SIG-M5 treated with dmso at 0.1 percent for 504 hours (cell line): ENCODE measurements at regions not wholly inside any gene's neighbourhood (a gene's known extent, or its start where the extent isn't known, plus 50 kb on each side); places are given as distances from the start of the nearest gene placed in this dataset.

ENCODE experiments used
- DNase-seq: peaks from one replicate; lab custom pipeline; 2025; ENCODE audit not compliant: unreplicated experiment; lab: John Stamatoyannopoulos, UW

GRCh38 chr16:54526087-54526486 is 239.5 kb upstream of the IRX3 start:
- no peak for DNase-seq

GRCh38 chr16:54525104-54525503 is 238.5 kb upstream of the IRX3 start:
- DNase-seq = no peak

- DNase-seq = no peak
Measured at GRCh38 chr16:54522584-54522983, 236.0 kb upstream of the IRX3 start.

- DNase-seq = no peak
Measured at GRCh38 chr16:54521327-54521726, 234.7 kb upstream of the IRX3 start.

DNA sequence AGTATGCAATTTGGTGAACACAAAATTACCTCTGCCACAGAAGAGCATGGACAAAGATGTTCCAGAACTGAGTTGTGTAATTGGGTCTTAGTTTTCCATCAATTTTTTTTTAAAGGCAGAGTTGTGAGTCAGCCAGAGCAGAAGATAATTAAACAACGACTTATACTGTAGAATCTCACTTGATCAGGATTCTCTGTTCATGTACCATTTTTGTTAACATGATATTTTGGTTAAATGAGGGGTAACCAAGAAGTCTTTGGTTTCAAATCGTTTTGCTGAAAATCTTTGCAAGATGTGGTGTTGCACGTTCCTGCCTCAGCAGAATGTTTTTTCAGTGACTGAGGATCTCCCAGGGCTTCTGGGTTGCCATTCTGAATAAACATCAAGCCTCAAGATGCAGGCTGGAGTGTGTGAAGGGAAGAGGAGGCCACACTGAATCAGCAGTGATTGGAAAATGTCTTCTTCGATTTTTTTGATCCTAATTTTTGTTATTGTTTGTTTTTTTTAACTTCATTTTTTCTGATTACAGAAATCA is 232.6 kb upstream of the IRX3 start:
- no peak for DNase-seq

GRCh38 chr16:54517181-54517580 is 230.6 kb upstream of the IRX3 start:
- DNase-seq = no peak

DNA sequence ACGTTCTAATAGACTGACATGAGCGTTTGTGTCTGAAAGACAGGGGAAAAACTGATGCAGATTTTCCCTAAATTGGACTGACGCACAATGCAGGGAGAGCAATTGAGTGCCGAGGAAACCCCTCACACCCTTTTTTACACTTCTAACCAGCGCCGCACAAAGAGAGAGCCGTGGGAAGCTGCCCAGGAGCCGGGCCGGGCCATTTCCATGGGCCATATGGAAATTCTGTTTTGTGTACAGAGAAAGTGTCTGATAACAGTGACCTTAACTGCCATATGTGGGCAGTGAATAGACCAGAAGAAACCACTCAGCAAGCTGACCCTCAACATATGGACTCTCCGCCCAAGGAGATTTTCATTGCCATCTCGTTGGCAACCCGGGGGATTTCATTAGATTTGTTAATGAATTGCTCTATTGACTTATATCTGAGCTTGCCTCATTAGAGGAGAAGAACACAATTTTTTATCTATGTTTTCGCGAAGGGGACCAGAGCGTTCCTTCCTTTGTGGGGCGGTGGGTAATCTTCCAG is 225.9 kb upstream of the IRX3 start:
- DNase-seq = no peak

DNA sequence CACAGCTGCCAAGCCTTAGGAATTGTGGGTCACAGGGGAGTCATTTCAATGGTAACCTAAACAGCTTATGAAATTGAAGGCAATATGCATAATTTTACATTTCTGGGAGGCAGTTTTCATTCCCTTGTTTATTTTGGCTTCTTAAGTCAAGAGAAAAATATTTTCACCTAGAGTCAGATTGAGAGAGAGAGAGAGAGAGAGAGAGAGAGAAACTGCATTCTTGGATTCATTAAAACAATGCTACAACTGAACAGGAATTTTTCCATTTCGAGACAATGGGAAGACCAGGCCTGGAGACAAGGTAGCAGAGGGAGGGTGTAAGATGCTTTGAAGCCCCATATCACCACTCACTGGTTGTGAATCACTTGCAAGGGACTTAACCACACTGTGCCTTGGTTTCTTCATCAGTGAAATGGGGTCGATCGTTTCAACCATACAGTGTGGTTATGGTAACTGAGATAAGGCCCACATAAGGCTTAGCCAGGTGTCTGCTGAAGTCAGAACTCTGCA is 224.7 kb upstream of the IRX3 start:
- no peak for DNase-seq

DNA sequence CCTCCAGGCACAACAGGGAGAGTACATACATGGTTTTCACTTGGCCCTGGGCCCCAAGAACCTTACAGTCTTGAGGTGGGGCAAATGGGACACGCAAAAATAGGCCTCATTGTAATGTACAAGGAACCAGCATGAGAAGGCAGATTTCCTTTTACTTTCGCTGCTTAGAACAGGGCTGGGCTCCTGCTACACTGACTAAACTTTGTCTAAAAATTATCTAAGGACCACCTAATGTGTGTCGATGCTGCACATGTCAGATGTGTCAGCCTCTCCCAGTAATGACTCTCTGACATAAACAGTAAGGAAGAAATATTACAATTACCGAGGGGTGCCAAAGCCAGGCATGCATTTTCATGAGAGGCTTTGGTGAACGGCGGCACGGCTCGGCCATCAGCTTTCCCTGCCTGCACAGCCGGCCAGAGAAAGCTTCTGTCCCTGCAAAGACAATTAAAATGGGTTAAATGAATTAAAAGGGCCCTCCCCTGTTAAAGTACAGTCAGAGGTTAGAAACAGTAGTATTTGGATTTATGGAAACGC is 224.2 kb upstream of the IRX3 start:
- DNase-seq = no peak

GRCh38 chr16:54509456-54509855 is 222.9 kb upstream of the IRX3 start:
- DNase-seq = no peak

GRCh38 chr16:54508351-54508750 is 221.8 kb upstream of the IRX3 start:
- DNase-seq = no peak

- DNase-seq = no peak
Measured at GRCh38 chr16:54506741-54507500, 220.3 kb upstream of the IRX3 start.

DNA sequence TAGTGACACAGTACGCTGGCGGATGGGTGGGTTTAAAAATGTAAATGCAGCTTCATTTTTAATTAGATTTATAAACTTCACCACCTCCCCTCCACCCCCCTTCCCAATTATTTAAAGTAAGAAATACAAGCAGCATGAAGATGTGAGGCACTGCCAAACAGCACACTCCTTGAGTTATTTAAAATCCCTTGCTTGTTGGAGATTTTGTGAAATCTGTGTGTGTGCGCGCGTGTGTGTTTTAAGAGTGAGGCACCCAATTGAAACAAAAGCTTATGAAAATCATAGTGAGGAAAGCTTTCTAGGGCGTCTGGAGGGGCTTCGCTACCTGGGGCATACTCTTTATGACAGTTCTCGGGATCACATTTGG is 219.6 kb upstream of the IRX3 start:
- no peak for DNase-seq

DNA sequence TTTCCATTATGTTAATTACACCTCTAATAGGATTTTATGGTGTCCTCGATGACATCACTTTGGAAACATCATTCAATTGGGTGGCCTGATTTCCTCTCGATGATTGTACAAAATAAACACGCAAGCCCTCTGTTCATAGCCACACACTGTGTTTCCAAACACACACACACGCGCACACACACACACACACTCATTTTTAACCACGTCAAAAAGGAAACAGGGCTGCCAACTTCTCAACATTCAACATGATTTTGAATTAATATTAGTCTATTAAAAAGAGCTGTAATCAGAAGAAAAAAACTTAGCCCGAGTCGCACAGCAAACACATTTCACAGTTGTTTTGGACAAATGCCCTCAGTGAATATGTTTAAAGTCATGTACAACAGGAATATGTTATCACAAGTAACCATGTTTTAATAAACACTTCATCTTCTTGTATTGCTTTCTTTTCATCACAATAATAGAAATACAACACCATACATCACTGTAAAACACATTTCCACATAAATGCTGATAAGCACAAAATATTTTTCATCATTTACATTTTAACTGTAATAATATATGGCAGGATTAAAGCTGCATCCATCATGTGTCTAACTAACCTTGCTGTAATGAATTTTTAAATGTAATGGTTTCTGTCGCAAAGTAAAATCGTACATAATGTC is 219.1 kb upstream of the IRX3 start:
- DNase-seq = no peak

- no peak for DNase-seq
Measured at GRCh38 chr16:54504372-54504771, 217.8 kb upstream of the IRX3 start.

DNA sequence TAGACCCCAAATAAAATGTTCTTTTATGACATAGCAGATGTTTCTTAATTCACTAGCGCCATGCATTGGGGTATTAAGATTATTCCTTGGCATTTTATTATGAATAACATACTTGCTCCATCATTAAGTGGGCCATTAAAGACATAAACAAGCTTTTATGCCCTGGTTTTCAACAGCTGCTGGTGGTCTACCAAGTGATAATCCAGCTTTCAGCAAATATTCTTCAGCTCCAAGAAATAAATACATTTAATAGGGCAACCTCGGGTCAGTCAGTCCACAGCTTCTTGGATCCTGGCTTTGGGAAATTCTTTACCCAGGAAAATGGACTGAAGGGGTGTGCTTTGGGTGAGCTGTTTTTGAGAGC is 217.3 kb upstream of the IRX3 start:
- no peak for DNase-seq

DNA sequence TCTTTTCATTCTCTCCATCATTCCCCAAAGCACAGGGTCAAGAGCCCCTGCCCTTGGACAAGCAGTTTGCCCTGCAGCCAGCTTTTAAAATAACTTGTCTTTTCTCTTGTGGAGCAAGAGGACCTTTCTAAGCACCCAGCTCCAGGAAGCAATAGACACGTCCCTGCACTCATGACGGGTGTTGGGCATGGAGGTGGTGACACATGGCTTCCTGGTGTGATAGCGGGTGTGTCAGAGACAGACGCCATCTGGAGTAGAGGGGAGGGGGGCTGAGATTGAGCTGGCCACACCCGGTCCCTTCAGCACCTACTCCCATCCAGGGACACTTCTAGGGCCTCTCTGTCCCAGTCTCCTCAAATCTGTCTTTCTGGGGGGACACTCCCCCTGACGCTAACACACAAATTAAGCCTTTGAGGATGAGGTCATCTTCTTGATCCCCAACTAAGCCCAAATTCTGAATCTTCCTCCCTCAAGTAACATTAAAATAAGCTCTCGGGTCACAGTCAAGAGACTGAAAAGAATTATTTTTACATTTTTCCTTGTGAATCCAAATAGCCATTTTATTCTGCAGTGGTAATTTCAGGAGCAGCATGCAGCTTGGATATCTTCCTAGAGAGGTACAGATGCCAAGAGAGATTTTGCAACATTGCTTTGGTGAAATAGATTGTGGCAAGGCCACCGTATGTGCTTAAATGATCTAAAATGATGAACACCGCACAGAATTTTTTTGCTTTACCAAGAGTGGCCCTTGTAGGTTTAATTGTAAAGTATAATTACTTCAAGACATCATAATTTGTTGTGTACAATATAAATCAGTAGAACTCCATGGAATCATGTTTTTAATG is 216.6 kb upstream of the IRX3 start:
- DNase-seq = no peak

DNA sequence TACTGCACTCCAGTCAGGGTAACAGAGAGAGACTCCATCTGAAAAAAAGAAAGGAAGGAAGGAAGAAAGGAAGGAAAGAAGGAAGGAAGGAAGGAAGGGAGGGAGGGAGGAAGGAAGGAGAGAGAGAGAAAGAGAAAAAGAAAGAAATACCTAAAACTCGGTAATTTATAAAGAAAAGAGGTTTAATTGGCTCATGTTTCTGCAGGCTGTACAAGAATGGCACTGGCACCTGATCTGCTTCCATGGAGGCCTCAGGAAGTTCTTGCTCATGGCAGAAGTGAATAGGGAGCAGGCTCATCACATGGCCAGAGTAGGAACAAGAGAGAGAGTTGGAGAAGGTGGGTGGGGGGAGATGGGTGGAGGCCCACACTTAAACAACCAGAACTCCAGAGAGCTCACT is 215.2 kb upstream of the IRX3 start:
- DNase-seq = no peak

GRCh38 chr16:54493594-54493993 is 207.0 kb upstream of the IRX3 start:
- no peak for DNase-seq

DNA sequence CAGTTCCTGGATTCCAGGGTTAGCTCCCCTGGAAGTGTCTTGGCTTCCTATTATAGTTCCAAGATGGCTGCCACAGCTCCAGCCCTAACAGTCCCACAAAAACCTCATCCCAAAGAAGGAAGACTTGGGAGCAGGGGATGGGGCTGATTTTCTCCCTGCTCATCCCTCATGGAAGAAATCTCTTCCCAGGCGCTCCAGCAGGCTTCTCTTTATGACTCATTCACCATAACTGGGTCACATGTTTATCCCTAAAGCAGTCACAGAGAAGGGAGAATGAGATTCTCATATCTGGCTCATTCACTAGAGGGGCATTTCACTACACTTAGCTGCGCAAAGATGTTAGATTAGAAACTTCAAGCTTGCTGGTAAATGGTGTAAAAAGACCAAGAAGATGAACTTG is 206.5 kb upstream of the IRX3 start:
- no peak for DNase-seq

DNA sequence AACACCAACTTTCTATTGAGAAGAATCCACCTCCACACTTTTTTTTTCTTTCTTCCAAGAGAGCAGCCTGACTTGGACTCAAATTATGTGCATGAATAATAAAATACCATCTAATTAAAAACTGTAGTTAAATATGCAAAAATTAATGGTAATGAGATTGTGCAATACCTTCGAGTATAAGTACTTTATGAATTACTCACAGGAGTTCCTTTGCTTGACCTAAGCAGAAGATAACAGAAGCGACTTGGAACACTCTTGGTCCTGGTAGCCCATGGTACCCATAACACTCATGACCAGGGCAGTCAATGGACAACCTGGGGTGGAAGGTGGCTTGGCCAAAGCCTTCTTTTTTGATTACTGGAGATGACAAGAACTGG is 203.5 kb upstream of the IRX3 start:
- no peak for DNase-seq
